ENCODE measurements at regions not wholly inside any gene's neighbourhood (a gene's known extent, or its start where the extent isn't known, plus 50 kb on each side); places are given as distances from the start of the nearest gene placed in this dataset.

- H3K27me3 ChIP-seq (ENCODE audit: insufficient read depth, low read length), result no peaks in the 10 kb centered on the region
Observed at GRCh38 chr2:125216321-125216720, 1191.2 kb downstream of the CNTNAP5 start.

GRCh38 chr2:125224188-125224587 lies 1199.1 kb downstream of the CNTNAP5 start:
- Histone ChIP-seq H3K9me3 (ENCODE audit: low read length) (no peaks in the 10 kb centered on the region), H3K36me3 (ENCODE audit: insufficient read depth, low read length) (no peaks in the 10 kb centered on the region), H3K79me2 (ENCODE audit: insufficient read depth, low read length) (no peaks in the 10 kb centered on the region), H3K9ac (ENCODE audit: low read length) (no peak overlapping the region), H3K4me1 (ENCODE audit: insufficient read depth, low read length, severe bottlenecking) (no peaks in the 10 kb centered on the region), H3K4me2 (ENCODE audit: low read length) (no peak overlapping the region), H2AFZ (ENCODE audit: low read length) (no peak overlapping the region), H3K27ac (ENCODE audit: low read depth, low read length, poor library complexity, severe bottlenecking) (no peak overlapping the region), H4K20me1 (ENCODE audit: insufficient read depth, low read length) (no peaks in the 10 kb centered on the region), H3F3A (ENCODE audit: insufficient read depth, low read length) (no peaks in the 10 kb centered on the region), H3K9me2 (ENCODE audit: low read depth, low read length) (no peaks in the 10 kb centered on the region), H3K4me3 (ENCODE audit: low read depth, low read length, poor library complexity, severe bottlenecking) (no peak overlapping the region), H3K27me3 (ENCODE audit: insufficient read depth, low read length) (no peaks in the 10 kb centered on the region)
- TF ChIP-seq EZH2 (IDR thresholded peaks at IDR 0.05; ENCODE audit: borderline replicate concordance, low read length) (no peak), CTCF (IDR thresholded peaks at IDR 0.05; ENCODE audit: low read length) (no peak)

More at GRCh38 chr2:125216321-125216720, 1191.2 kb downstream of the CNTNAP5 start:
- Histone ChIP-seq H3K4me2 (ENCODE audit: low read length) (no peak overlapping the region), H3F3A (ENCODE audit: insufficient read depth, low read length) (no peaks in the 10 kb centered on the region), H3K79me2 (ENCODE audit: insufficient read depth, low read length) (no peaks in the 10 kb centered on the region), H2AFZ (ENCODE audit: low read length) (no peak overlapping the region), H3K27ac (ENCODE audit: low read depth, low read length, poor library complexity, severe bottlenecking) (no peak overlapping the region), H3K9me3 (ENCODE audit: low read length) (no peaks in the 10 kb centered on the region), H3K4me3 (ENCODE audit: low read depth, low read length, poor library complexity, severe bottlenecking) (no peak overlapping the region), H3K36me3 (ENCODE audit: insufficient read depth, low read length) (no peaks in the 10 kb centered on the region), H3K9ac (ENCODE audit: low read length) (no peak overlapping the region), H3K9me2 (ENCODE audit: low read depth, low read length) (no peaks in the 10 kb centered on the region), H4K20me1 (ENCODE audit: insufficient read depth, low read length) (no peaks in the 10 kb centered on the region), H3K4me1 (ENCODE audit: insufficient read depth, low read length, severe bottlenecking) (no peaks in the 10 kb centered on the region)
- TF ChIP-seq EZH2 (IDR thresholded peaks at IDR 0.05; ENCODE audit: borderline replicate concordance, low read length), result no peak
- TF ChIP-seq CTCF (IDR thresholded peaks at IDR 0.05; ENCODE audit: low read length), result no peak

DNA sequence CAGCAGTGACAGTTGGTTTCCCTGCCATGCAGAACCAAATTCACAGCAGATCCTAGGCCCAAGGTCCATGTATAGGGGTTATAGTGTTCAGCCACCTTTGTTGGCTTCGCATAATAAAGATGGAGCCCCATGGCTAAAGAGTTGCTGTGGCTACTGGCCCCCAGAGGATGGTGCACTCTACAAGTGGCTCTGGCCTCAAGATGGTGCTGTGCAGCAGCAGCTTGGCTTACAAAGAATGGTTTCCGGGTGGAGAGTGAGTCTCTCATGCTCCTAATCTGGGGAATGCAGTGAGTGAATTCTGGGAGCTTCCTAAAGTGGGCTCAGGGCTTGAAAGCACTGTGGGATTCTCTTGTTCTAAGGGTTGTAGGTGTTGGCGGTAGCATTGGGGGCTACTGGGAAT lies 1199.7 kb downstream of the CNTNAP5 start:
- no peaks in the 10 kb centered on the region for H4K20me1 ChIP-seq (ENCODE audit: insufficient read depth, low read length)
- no peak overlapping the region for H3K9ac ChIP-seq (ENCODE audit: low read length)
- no peaks in the 10 kb centered on the region for H3K9me2 ChIP-seq (ENCODE audit: low read depth, low read length)
- no peaks in the 10 kb centered on the region for H3F3A ChIP-seq (ENCODE audit: insufficient read depth, low read length)
- no peaks in the 10 kb centered on the region for H3K9me3 ChIP-seq (ENCODE audit: low read length)
- TF ChIP-seq CTCF (IDR thresholded peaks at IDR 0.05; ENCODE audit: low read length), result no peak; the same call in 1 of the 2 replicates
- no peak for TF ChIP-seq EZH2 (IDR thresholded peaks at IDR 0.05; ENCODE audit: borderline replicate concordance, low read length)
- no peaks in the 10 kb centered on the region for H3K79me2 ChIP-seq (ENCODE audit: insufficient read depth, low read length)
- H3K4me1 ChIP-seq (ENCODE audit: insufficient read depth, low read length, severe bottlenecking), result no peaks in the 10 kb centered on the region
- no peaks in the 10 kb centered on the region for H3K36me3 ChIP-seq (ENCODE audit: insufficient read depth, low read length)
- H3K4me2 ChIP-seq (ENCODE audit: low read length), result no peak overlapping the region
- H3K4me3 ChIP-seq (ENCODE audit: low read depth, low read length, poor library complexity, severe bottlenecking), result no peak overlapping the region
- no peaks in the 10 kb centered on the region for H3K27me3 ChIP-seq (ENCODE audit: insufficient read depth, low read length)
- H2AFZ ChIP-seq (ENCODE audit: low read length), result no peak overlapping the region
- H3K27ac ChIP-seq (ENCODE audit: low read depth, low read length, poor library complexity, severe bottlenecking), result no peak overlapping the region
